GM23338 (cell line): ENCODE measurements at regions not wholly inside any gene's neighbourhood (a gene's known extent, or its start where the extent isn't known, plus 50 kb on each side); places are given as distances from the start of the nearest gene placed in this dataset.

Source experiments
- CREB1 ChIP-seq: fragments of 250-450 bp; sonication (Bioruptor Pico); IDR thresholded peaks from 2 replicates; pipeline ENCODE4 v1.5.0; 2020; ENCODE audit warnings: low read depth, mild to moderate bottlenecking, moderate library complexity
- EZH2 ChIP-seq: fragments of 200-600 bp; sonication (generic); IDR thresholded peaks from one replicate; pipeline ENCODE4 v1.8.0; 2017; ENCODE audit warnings: antibody characterized with exemption, mild to moderate bottlenecking, low read depth; ENCODE audit not compliant: unreplicated experiment
- EZH2phosphoT487 ChIP-seq: fragments of 200-600 bp; sonication (generic); IDR thresholded peaks from one replicate; pipeline ENCODE4 v1.8.1; 2018; ENCODE audit warnings: antibody characterized with exemption; ENCODE audit not compliant: unreplicated experiment
- POLR2AphosphoS5 ChIP-seq: IDR thresholded peaks from 2 replicates; pipeline ENCODE4 v1.6.1; 2016; ENCODE audit warnings: antibody characterized with exemption, low read depth
- REST ChIP-seq: IDR thresholded peaks from one replicate; pipeline ENCODE4 v1.6.1; 2018; ENCODE audit warnings: antibody characterized with exemption; ENCODE audit not compliant: unreplicated experiment
- TF ChIP-seq, protein P1 (sequence below), 2 experiments: fragments of 200-600 bp in 1 of 2; sonication (generic) in 1 of 2; conservative IDR thresholded peaks; 2 replicates each; pipeline versions ENCODE4 v1.5.1 to v1.6.1; 2016 to 2017; ENCODE audit warnings: antibody characterized with exemption in 2 of 2, low read depth in 2 of 2, mild to moderate bottlenecking in 2 of 2, moderate library complexity in 1 of 2

DNA sequence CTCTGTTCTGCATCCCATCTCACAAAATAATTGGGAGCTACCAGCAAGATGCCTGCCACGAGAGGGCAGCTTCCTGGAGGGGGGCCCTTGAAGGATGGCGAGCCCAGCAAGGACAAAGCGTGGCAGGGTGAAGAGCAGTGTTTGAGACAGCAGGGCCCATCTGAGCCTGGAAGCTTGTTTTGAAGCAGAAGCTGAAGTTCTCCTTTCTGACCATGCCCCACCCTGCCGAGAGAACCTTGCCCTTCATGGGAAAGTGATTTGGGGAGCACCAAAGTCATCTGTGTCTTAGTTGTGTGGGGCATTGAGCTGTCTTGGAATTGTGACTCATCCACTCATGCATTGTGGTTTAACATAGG is 216.3 kb downstream of the BCL11A start:
- TF ChIP-seq POLR2AphosphoS5 (no peak), REST (no peak), CREB1 (CRISPR knock-in tag) (no peak), EZH2phosphoT487 (no peak), EZH2 (no peak)
- TF ChIP-seq, protein P1, sequence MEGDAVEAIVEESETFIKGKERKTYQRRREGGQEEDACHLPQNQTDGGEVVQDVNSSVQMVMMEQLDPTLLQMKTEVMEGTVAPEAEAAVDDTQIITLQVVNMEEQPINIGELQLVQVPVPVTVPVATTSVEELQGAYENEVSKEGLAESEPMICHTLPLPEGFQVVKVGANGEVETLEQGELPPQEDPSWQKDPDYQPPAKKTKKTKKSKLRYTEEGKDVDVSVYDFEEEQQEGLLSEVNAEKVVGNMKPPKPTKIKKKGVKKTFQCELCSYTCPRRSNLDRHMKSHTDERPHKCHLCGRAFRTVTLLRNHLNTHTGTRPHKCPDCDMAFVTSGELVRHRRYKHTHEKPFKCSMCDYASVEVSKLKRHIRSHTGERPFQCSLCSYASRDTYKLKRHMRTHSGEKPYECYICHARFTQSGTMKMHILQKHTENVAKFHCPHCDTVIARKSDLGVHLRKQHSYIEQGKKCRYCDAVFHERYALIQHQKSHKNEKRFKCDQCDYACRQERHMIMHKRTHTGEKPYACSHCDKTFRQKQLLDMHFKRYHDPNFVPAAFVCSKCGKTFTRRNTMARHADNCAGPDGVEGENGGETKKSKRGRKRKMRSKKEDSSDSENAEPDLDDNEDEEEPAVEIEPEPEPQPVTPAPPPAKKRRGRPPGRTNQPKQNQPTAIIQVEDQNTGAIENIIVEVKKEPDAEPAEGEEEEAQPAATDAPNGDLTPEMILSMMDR (conservative IDR thresholded peaks at IDR 0.05; ENCODE audit: low read depth in 2 of 2): peak; percentile 61 to 74
